ENCODE measurements at regions not wholly inside any gene's neighbourhood (a gene's known extent, or its start where the extent isn't known, plus 50 kb on each side); places are given as distances from the start of the nearest gene placed in this dataset.

DNA sequence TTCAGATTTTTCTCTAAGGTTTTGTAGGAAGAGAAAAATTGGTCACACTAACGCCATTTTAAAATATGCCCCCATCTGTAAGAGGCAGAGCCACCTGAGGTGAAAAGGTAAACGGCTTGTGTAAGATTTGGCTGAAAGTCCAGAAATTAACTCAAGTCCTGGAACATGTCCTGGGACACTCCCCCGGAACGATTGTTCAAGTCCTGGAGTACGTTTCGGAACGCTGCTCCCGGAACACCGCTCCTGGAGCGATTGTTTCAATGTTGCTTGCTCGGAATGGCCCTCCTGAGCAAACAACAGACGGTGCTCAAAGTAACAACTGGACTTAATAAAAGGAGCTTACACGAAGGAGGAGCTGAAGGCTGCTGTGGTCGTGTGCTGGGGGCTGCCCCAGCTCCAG, 796.5 kb upstream of the SLIT2 start:
- TF ChIP-seq POLR2A (IDR thresholded peaks at IDR 0.05), result no peak
- TF ChIP-seq, protein P1, sequence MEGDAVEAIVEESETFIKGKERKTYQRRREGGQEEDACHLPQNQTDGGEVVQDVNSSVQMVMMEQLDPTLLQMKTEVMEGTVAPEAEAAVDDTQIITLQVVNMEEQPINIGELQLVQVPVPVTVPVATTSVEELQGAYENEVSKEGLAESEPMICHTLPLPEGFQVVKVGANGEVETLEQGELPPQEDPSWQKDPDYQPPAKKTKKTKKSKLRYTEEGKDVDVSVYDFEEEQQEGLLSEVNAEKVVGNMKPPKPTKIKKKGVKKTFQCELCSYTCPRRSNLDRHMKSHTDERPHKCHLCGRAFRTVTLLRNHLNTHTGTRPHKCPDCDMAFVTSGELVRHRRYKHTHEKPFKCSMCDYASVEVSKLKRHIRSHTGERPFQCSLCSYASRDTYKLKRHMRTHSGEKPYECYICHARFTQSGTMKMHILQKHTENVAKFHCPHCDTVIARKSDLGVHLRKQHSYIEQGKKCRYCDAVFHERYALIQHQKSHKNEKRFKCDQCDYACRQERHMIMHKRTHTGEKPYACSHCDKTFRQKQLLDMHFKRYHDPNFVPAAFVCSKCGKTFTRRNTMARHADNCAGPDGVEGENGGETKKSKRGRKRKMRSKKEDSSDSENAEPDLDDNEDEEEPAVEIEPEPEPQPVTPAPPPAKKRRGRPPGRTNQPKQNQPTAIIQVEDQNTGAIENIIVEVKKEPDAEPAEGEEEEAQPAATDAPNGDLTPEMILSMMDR (IDR thresholded peaks at IDR 0.05), result no peak
